HUES48 (cell line): ENCODE measurements at regions not wholly inside any gene's neighbourhood (a gene's known extent, or its start where the extent isn't known, plus 50 kb on each side); places are given as distances from the start of the nearest gene placed in this dataset.

Source experiments
- H3K27ac ChIP-seq: one replicate; pipeline ENCODE4 v1.7.0; 2013; ENCODE audit warnings: low read depth, low read length, inconsistent platforms
- H3K27me3 ChIP-seq: 2 replicates; pipeline ENCODE4 v1.6.1; 2013; ENCODE audit warnings: mild to moderate bottlenecking, low read length; ENCODE audit not compliant: control insufficient read depth, insufficient read depth
- H3K36me3 ChIP-seq: 2 replicates; pipeline ENCODE4 v1.6.1; 2013; ENCODE audit warnings: low read length; ENCODE audit not compliant: control insufficient read depth, insufficient read depth
- H3K4me1 ChIP-seq: 2 replicates; pipeline ENCODE4 v1.6.1; 2013; ENCODE audit warnings: mild to moderate bottlenecking, low read length; ENCODE audit not compliant: control insufficient read depth, insufficient read depth
- H3K4me3 ChIP-seq: 2 replicates; pipeline ENCODE4 v1.5.1; 2013; ENCODE audit warnings: mild to moderate bottlenecking, low read depth, low read length
- H3K9ac ChIP-seq: 2 replicates; pipeline ENCODE4 v1.6.1; 2013; ENCODE audit warnings: mild to moderate bottlenecking, low read depth, low read length, moderate library complexity
- H3K9me3 ChIP-seq: 2 replicates; pipeline ENCODE4 v1.6.1; 2013; ENCODE audit warnings: low read length; ENCODE audit not compliant: control insufficient read depth, insufficient read depth

GRCh38 chr11:44374001-44374400 lies 64.1 kb upstream of the ALX4 start:
- H3K9ac ChIP-seq = no peak overlapping the region
- 0 out of 2 replicates have a peak, but pooled peaks cover 5% of the 10 kb centered on the region for H3K27me3 ChIP-seq
- H3K4me3 ChIP-seq = no peak overlapping the region
- no peaks in the 10 kb centered on the region for H3K9me3 ChIP-seq
- no peaks in the 10 kb centered on the region for H3K4me1 ChIP-seq
- no peaks in the 10 kb centered on the region for H3K36me3 ChIP-seq
- no peak overlapping the region for H3K27ac ChIP-seq

- H3K27me3 ChIP-seq = 0 out of 2 replicates have a peak, but pooled peaks cover 5% of the 10 kb centered on the region
- no peaks in the 10 kb centered on the region for H3K9me3 ChIP-seq
- no peaks in the 10 kb centered on the region for H3K4me1 ChIP-seq
- H3K4me3 ChIP-seq = no peak overlapping the region
- no peak overlapping the region for H3K27ac ChIP-seq
- H3K36me3 ChIP-seq = no peaks in the 10 kb centered on the region
- H3K9ac ChIP-seq = no peak overlapping the region
Measured at GRCh38 chr11:44376423-44376822, 66.5 kb upstream of the ALX4 start.

- Histone ChIP-seq H3K36me3 (no peaks in the 10 kb centered on the region), H3K4me3 (no peak overlapping the region), H3K4me1 (no peaks in the 10 kb centered on the region), H3K9me3 (no peaks in the 10 kb centered on the region), H3K9ac (no peak overlapping the region), H3K27ac (no peak overlapping the region), H3K27me3 (0 out of 2 replicates have a peak, but pooled peaks cover 5% of the 10 kb centered on the region)
Measured at GRCh38 chr11:44377121-44377520, 67.2 kb upstream of the ALX4 start.

- H3K27me3 ChIP-seq = 0 out of 2 replicates have a peak, but pooled peaks cover 5% of the 10 kb centered on the region
- H3K9ac ChIP-seq = no peak overlapping the region
- no peaks in the 10 kb centered on the region for H3K36me3 ChIP-seq
- no peaks in the 10 kb centered on the region for H3K4me1 ChIP-seq
- no peak overlapping the region for H3K4me3 ChIP-seq
- H3K9me3 ChIP-seq = no peaks in the 10 kb centered on the region
- H3K27ac ChIP-seq = no peak overlapping the region
Measured at GRCh38 chr11:44377914-44378321, 68.0 kb upstream of the ALX4 start.

- Histone ChIP-seq H3K9me3 (no peaks in the 10 kb centered on the region), H3K9ac (no peak overlapping the region), H3K36me3 (no peaks in the 10 kb centered on the region), H3K4me1 (no peaks in the 10 kb centered on the region), H3K4me3 (no peak overlapping the region), H3K27me3 (no peaks in the 10 kb centered on the region), H3K27ac (no peak overlapping the region)
Measured at GRCh38 chr11:44379141-44380008, 69.4 kb upstream of the ALX4 start.

GRCh38 chr11:44380009-44380313 lies 70.0 kb upstream of the ALX4 start:
- no peaks in the 10 kb centered on the region for H3K9me3 ChIP-seq
- H3K4me3 ChIP-seq = no peak overlapping the region
- no peak overlapping the region for H3K27ac ChIP-seq
- H3K9ac ChIP-seq = no peak overlapping the region
- H3K4me1 ChIP-seq = no peaks in the 10 kb centered on the region
- no peaks in the 10 kb centered on the region for H3K36me3 ChIP-seq
- no peaks in the 10 kb centered on the region for H3K27me3 ChIP-seq

- Histone ChIP-seq H3K9ac (no peak overlapping the region), H3K36me3 (no peaks in the 10 kb centered on the region), H3K4me3 (no peak overlapping the region), H3K4me1 (no peaks in the 10 kb centered on the region), H3K27me3 (no peaks in the 10 kb centered on the region), H3K27ac (no peak overlapping the region), H3K9me3 (no peaks in the 10 kb centered on the region)
Measured at GRCh38 chr11:44380820-44381219, 70.9 kb upstream of the ALX4 start.

- Histone ChIP-seq H3K4me1 (no peaks in the 10 kb centered on the region), H3K36me3 (no peaks in the 10 kb centered on the region), H3K4me3 (no peak overlapping the region)
Measured at GRCh38 chr11:44381261-44381660, 71.3 kb upstream of the ALX4 start.

GRCh38 chr11:44382118-44382517 lies 72.2 kb upstream of the ALX4 start:
- no peak overlapping the region for H3K27ac ChIP-seq
- H3K4me1 ChIP-seq = no peaks in the 10 kb centered on the region
- H3K9me3 ChIP-seq = no peaks in the 10 kb centered on the region
- H3K27me3 ChIP-seq = no peaks in the 10 kb centered on the region
- no peak overlapping the region for H3K9ac ChIP-seq
- no peak overlapping the region for H3K4me3 ChIP-seq
- H3K36me3 ChIP-seq = no peaks in the 10 kb centered on the region

More at GRCh38 chr11:44381261-44381660, 71.3 kb upstream of the ALX4 start:
- H3K9me3 ChIP-seq = no peaks in the 10 kb centered on the region
- H3K27me3 ChIP-seq = no peaks in the 10 kb centered on the region
- H3K27ac ChIP-seq = no peak overlapping the region
- H3K9ac ChIP-seq = no peak overlapping the region

- Histone ChIP-seq H3K4me3 (no peak overlapping the region), H3K4me1 (no peaks in the 10 kb centered on the region), H3K9me3 (no peaks in the 10 kb centered on the region), H3K36me3 (no peaks in the 10 kb centered on the region), H3K9ac (no peak overlapping the region), H3K27ac (no peak overlapping the region), H3K27me3 (no peaks in the 10 kb centered on the region)
Measured at GRCh38 chr11:44382656-44383240, 72.8 kb upstream of the ALX4 start.

GRCh38 chr11:44383246-44383645 lies 73.3 kb upstream of the ALX4 start:
- Histone ChIP-seq H3K4me1 (no peaks in the 10 kb centered on the region), H3K9ac (no peak overlapping the region), H3K4me3 (no peak overlapping the region), H3K9me3 (no peaks in the 10 kb centered on the region), H3K27me3 (no peaks in the 10 kb centered on the region), H3K36me3 (no peaks in the 10 kb centered on the region), H3K27ac (no peak overlapping the region)
